Large intestine (tissue), 3 donors: ENCODE measurements at regions not wholly inside any gene's neighbourhood (a gene's known extent, or its start where the extent isn't known, plus 50 kb on each side); places are given as distances from the start of the nearest gene placed in this dataset.

Source experiments
- DNase-seq, 2 donors: peaks; one replicate each; pipeline versions ENCODE4 v3.0.0 to v3.0.0-alpha.2; 2013
- H3K27ac ChIP-seq: one replicate; pipeline ENCODE4 v1.5.1; 2013; ENCODE audit warnings: low read length
- H3K27me3 ChIP-seq: 2 replicates; pipeline ENCODE4 v1.6.1; 2013; ENCODE audit warnings: low read length; ENCODE audit not compliant: control insufficient read depth, insufficient read depth
- H3K36me3 ChIP-seq: 2 replicates; pipeline ENCODE4 v1.6.1; 2013; ENCODE audit warnings: low read length; ENCODE audit not compliant: control insufficient read depth, insufficient read depth
- H3K4me1 ChIP-seq: one replicate; pipeline ENCODE4 v1.6.1; 2013; ENCODE audit warnings: low read length; ENCODE audit not compliant: control insufficient read depth, insufficient read depth
- H3K4me3 ChIP-seq: one replicate; pipeline ENCODE4 v1.5.1; 2013; ENCODE audit warnings: low read length
- H3K9me3 ChIP-seq: one replicate; pipeline ENCODE4 v1.6.1; 2013; ENCODE audit warnings: mild to moderate bottlenecking, low read depth, low read length, moderate library complexity; ENCODE audit not compliant: control insufficient read depth
- WGBS: methylation state at CpG from one replicate; pipeline ENCODE4 v1.1.5; 2013; ENCODE audit warnings: low lambda C conversion rate; ENCODE audit not compliant: insufficient coverage; 5-methylcytosine and 5-hydroxymethylcytosine counted together

GRCh38 chr7:142389544-142389943 is 131.7 kb upstream of the PRSS58 start:
- Histone ChIP-seq H3K36me3 (no peaks in the 10 kb centered on the region), H3K4me3 (no peak overlapping the region), H3K27ac (peak overlapping the region; percentile 37), H3K4me1 (peaks cover 27% of the 10 kb centered on the region), H3K9me3 (no peaks in the 10 kb centered on the region), H3K27me3 (no peaks in the 10 kb centered on the region)
- DNase-seq: peak; percentile 77 to 91
- 5% methylated on average over 3 of the region's 7 CpGs for WGBS

- no peaks in the 10 kb centered on the region for H3K36me3 ChIP-seq
- peak; percentile 47 to 59 for DNase-seq
- H3K4me3 ChIP-seq: no peak overlapping the region
- no peaks in the 10 kb centered on the region for H3K9me3 ChIP-seq
- no peaks in the 10 kb centered on the region for H3K27me3 ChIP-seq
- WGBS: no CpG with 5 or more reads among the region's 8 CpGs
- H3K27ac ChIP-seq: no peak overlapping the region
- H3K4me1 ChIP-seq: peaks cover 27% of the 10 kb centered on the region
Measured at GRCh38 chr7:142385491-142386340, 127.9 kb upstream of the PRSS58 start.

- Histone ChIP-seq H3K9me3 (no peaks in the 10 kb centered on the region), H3K27me3 (no peaks in the 10 kb centered on the region), H3K27ac (no peak overlapping the region), H3K4me3 (no peak overlapping the region), H3K4me1 (peaks cover 20% of the 10 kb centered on the region), H3K36me3 (no peaks in the 10 kb centered on the region)
- DNase-seq: no peak
- 83% methylated on average over 1 of the region's 11 CpGs for WGBS
Measured at GRCh38 chr7:142384493-142384922, 126.7 kb upstream of the PRSS58 start.

- peaks cover 14% of the 10 kb centered on the region for H3K4me1 ChIP-seq
- no peak overlapping the region for H3K4me3 ChIP-seq
- H3K9me3 ChIP-seq: no peaks in the 10 kb centered on the region
- no peaks in the 10 kb centered on the region for H3K36me3 ChIP-seq
- no peak overlapping the region for H3K27ac ChIP-seq
- WGBS: no CpG with 5 or more reads among the region's 6 CpGs
- no peaks in the 10 kb centered on the region for H3K27me3 ChIP-seq
- DNase-seq: no peak
Measured at GRCh38 chr7:142383841-142384492, 126.1 kb upstream of the PRSS58 start.

GRCh38 chr7:142381727-142382390 is 124.0 kb upstream of the PRSS58 start:
- DNase-seq: peak; percentile 42 to 65
- H3K4me1 ChIP-seq: no peaks in the 10 kb centered on the region
- H3K9me3 ChIP-seq: no peaks in the 10 kb centered on the region
- no peak overlapping the region for H3K4me3 ChIP-seq
- WGBS: no CpG with 5 or more reads among the region's 2 CpGs
- H3K36me3 ChIP-seq: no peaks in the 10 kb centered on the region
- no peaks in the 10 kb centered on the region for H3K27me3 ChIP-seq
- H3K27ac ChIP-seq: no peak overlapping the region

GRCh38 chr7:142380069-142380468 is 122.2 kb upstream of the PRSS58 start:
- Histone ChIP-seq H3K27ac (no peak overlapping the region), H3K36me3 (no peaks in the 10 kb centered on the region), H3K9me3 (no peaks in the 10 kb centered on the region), H3K4me3 (no peak overlapping the region), H3K4me1 (no peaks in the 10 kb centered on the region), H3K27me3 (no peaks in the 10 kb centered on the region)
- DNase-seq: no peak
- WGBS: no CpG with 5 or more reads among the region's 3 CpGs

- Histone ChIP-seq H3K27ac (no peak overlapping the region), H3K9me3 (no peaks in the 10 kb centered on the region), H3K4me1 (no peaks in the 10 kb centered on the region), H3K4me3 (no peak overlapping the region), H3K27me3 (no peaks in the 10 kb centered on the region), H3K36me3 (no peaks in the 10 kb centered on the region)
- DNase-seq: no peak
- 100% methylated on average over 1 of the region's 6 CpGs for WGBS
Measured at GRCh38 chr7:142379201-142379885, 121.5 kb upstream of the PRSS58 start.

- Histone ChIP-seq H3K36me3 (no peaks in the 10 kb centered on the region), H3K4me3 (no peak overlapping the region), H3K27ac (no peak overlapping the region), H3K4me1 (no peaks in the 10 kb centered on the region), H3K9me3 (no peaks in the 10 kb centered on the region), H3K27me3 (no peaks in the 10 kb centered on the region)
- DNase-seq: no peak
- 94% methylated on average over 2 of the region's 2 CpGs for WGBS
Measured at GRCh38 chr7:142377567-142377966, 119.7 kb upstream of the PRSS58 start.

- no CpG with 5 or more reads among the region's 6 CpGs for WGBS
- Histone ChIP-seq H3K27me3 (no peaks in the 10 kb centered on the region), H3K36me3 (no peaks in the 10 kb centered on the region), H3K4me1 (no peaks in the 10 kb centered on the region), H3K4me3 (no peak overlapping the region), H3K27ac (no peak overlapping the region), H3K9me3 (no peaks in the 10 kb centered on the region)
- no peak for DNase-seq
Measured at GRCh38 chr7:142376356-142376997, 118.6 kb upstream of the PRSS58 start.
